Neural cell (in vitro differentiated cells): ENCODE measurements at regions not wholly inside any gene's neighbourhood (a gene's known extent, or its start where the extent isn't known, plus 50 kb on each side); places are given as distances from the start of the nearest gene placed in this dataset.

ENCODE experiments used
- H2AFZ ChIP-seq: fragments of 200-600, 300-800 bp; sonication (generic), shearing (Covaris generic); 2 replicates; pipeline ENCODE4 v1.6.0; 2014; ENCODE audit warnings: low read depth, mild to moderate bottlenecking, antibody characterized with exemption, low read length, moderate library complexity
- H3F3A ChIP-seq: fragments of 200-600 bp; shearing (Covaris generic); 2 replicates; pipeline ENCODE4 v1.6.1; 2016; ENCODE audit warnings: mild to moderate bottlenecking, moderate library complexity, mixed read lengths, antibody characterized with exemption, low read length; ENCODE audit not compliant: insufficient read depth, poor library complexity, severe bottlenecking
- H3K27ac ChIP-seq: fragments of 200-600, 300-800 bp; sonication (generic), shearing (Covaris generic); 2 replicates; pipeline ENCODE4 v1.5.1; 2014; ENCODE audit warnings: mild to moderate bottlenecking, low read length, moderate library complexity
- H3K27me3 ChIP-seq: fragments of 300-800, 200-600 bp; sonication (generic), shearing (Covaris generic); 2 replicates; pipeline ENCODE4 v1.6.0; 2014; ENCODE audit warnings: mild to moderate bottlenecking, low read depth, low read length, moderate library complexity; ENCODE audit not compliant: insufficient read depth
- H3K36me3 ChIP-seq: fragments of 300-800, 200-600 bp; sonication (generic), shearing (Covaris generic); 2 replicates; pipeline ENCODE4 v1.5.1; 2014; ENCODE audit warnings: mild to moderate bottlenecking, antibody characterized with exemption, low read length, moderate library complexity; ENCODE audit not compliant: insufficient read depth
- H3K4me2 ChIP-seq: fragments of 300-800, 200-600 bp; sonication (generic), shearing (Covaris generic); 2 replicates; pipeline ENCODE4 v1.6.0; 2014; ENCODE audit warnings: mild to moderate bottlenecking, low read length
- H3K4me3 ChIP-seq: fragments of 300-800, 200-600 bp; sonication (generic), shearing (Covaris generic); 2 replicates; pipeline ENCODE4 v1.5.1; 2014; ENCODE audit warnings: mild to moderate bottlenecking, low read length, moderate library complexity
- H3K79me2 ChIP-seq: fragments of 200-600 bp; shearing (Covaris generic); replicated peaks from 2 replicates; pipeline ENCODE4 v1.6.0; 2014; ENCODE audit warnings: mild to moderate bottlenecking, low read length, moderate library complexity; ENCODE audit not compliant: insufficient read depth
- H3K9ac ChIP-seq: fragments of 300-800, 200-600 bp; sonication (generic), shearing (Covaris generic); 2 replicates; pipeline ENCODE4 v1.6.1; 2016; ENCODE audit warnings: mild to moderate bottlenecking, low read length, mixed read lengths
- H3K9me2 ChIP-seq: fragments of 200-600 bp; shearing (Covaris generic); 2 replicates; pipeline ENCODE4 v1.6.1; 2016; ENCODE audit warnings: mild to moderate bottlenecking, low read length, mixed read lengths; ENCODE audit not compliant: insufficient read depth
- H3K9me3 ChIP-seq: fragments of 200-600, 300-800 bp; sonication (generic), shearing (Covaris generic); 2 replicates; pipeline ENCODE4 v1.6.1; 2016; ENCODE audit warnings: mild to moderate bottlenecking, mixed run types, low read length, moderate library complexity, mixed read lengths
- H4K20me1 ChIP-seq: fragments of 200-600 bp; shearing (Covaris generic); 2 replicates; pipeline ENCODE4 v1.6.1; 2016; ENCODE audit warnings: mild to moderate bottlenecking, mixed run types; ENCODE audit not compliant: insufficient read depth
- CTCF ChIP-seq: fragments of 450-650 bp; IDR thresholded peaks from 2 replicates; pipeline ENCODE4 v1.5.1; 2014; ENCODE audit warnings: antibody characterized with exemption, mild to moderate bottlenecking, moderate library complexity; ENCODE audit not compliant: poor library complexity, severe bottlenecking
- EP300 ChIP-seq: fragments of 450-650 bp; conservative IDR thresholded peaks from 2 replicates; pipeline ENCODE4 v1.6.1; 2014; ENCODE audit warnings: antibody characterized with exemption, mild to moderate bottlenecking, moderate library complexity; ENCODE audit not compliant: poor library complexity, severe bottlenecking
- EZH2 ChIP-seq: fragments of 200-600, 300-800 bp; shearing (Covaris generic), sonication (generic); IDR thresholded peaks from 2 replicates; pipeline ENCODE4 v1.6.1; 2014; ENCODE audit warnings: antibody characterized with exemption, low read length, borderline replicate concordance, mild to moderate bottlenecking; ENCODE audit not compliant: insufficient read depth, poor library complexity, severe bottlenecking
- MXI1 ChIP-seq: fragments of 450-650 bp; conservative IDR thresholded peaks from 2 replicates; pipeline ENCODE4 v1.6.1; 2014; ENCODE audit warnings: antibody characterized with exemption, mild to moderate bottlenecking; ENCODE audit not compliant: poor library complexity, severe bottlenecking
- POLR2AphosphoS5 ChIP-seq: IDR thresholded peaks from 2 replicates; pipeline ENCODE4 v1.6.1; 2012
- RAD21 ChIP-seq: fragments of 450-650 bp; conservative IDR thresholded peaks from 2 replicates; pipeline ENCODE4 v1.6.1; 2014; ENCODE audit warnings: antibody characterized with exemption, mild to moderate bottlenecking, moderate library complexity
- SMC3 ChIP-seq: fragments of 450-650 bp; conservative IDR thresholded peaks from 2 replicates; pipeline ENCODE4 v1.6.1; 2014; ENCODE audit warnings: antibody characterized with exemption, mild to moderate bottlenecking, moderate library complexity; ENCODE audit not compliant: poor library complexity
- TAF1 ChIP-seq: IDR thresholded peaks from 2 replicates; pipeline ENCODE4 v1.6.1; 2012; ENCODE audit warnings: low read depth
- TF ChIP-seq, protein P1 (sequence below): IDR thresholded peaks from 2 replicates; pipeline ENCODE4 v1.6.1; 2012; ENCODE audit warnings: borderline replicate concordance

- no peak overlapping the region for H3K27ac ChIP-seq
- H3K9me2 ChIP-seq: no peaks in the 10 kb centered on the region
- no peak overlapping the region for H2AFZ ChIP-seq
- no peaks in the 10 kb centered on the region for H4K20me1 ChIP-seq
- H3F3A ChIP-seq: no peaks in the 10 kb centered on the region
- H3K9me3 ChIP-seq: no peaks in the 10 kb centered on the region
- TF ChIP-seq SMC3 (no peak), MXI1 (no peak), EP300 (no peak), TAF1 (no peak), POLR2AphosphoS5 (no peak), CTCF (no peak), EZH2 (no peak), RAD21 (no peak)
- TF ChIP-seq, protein P1, sequence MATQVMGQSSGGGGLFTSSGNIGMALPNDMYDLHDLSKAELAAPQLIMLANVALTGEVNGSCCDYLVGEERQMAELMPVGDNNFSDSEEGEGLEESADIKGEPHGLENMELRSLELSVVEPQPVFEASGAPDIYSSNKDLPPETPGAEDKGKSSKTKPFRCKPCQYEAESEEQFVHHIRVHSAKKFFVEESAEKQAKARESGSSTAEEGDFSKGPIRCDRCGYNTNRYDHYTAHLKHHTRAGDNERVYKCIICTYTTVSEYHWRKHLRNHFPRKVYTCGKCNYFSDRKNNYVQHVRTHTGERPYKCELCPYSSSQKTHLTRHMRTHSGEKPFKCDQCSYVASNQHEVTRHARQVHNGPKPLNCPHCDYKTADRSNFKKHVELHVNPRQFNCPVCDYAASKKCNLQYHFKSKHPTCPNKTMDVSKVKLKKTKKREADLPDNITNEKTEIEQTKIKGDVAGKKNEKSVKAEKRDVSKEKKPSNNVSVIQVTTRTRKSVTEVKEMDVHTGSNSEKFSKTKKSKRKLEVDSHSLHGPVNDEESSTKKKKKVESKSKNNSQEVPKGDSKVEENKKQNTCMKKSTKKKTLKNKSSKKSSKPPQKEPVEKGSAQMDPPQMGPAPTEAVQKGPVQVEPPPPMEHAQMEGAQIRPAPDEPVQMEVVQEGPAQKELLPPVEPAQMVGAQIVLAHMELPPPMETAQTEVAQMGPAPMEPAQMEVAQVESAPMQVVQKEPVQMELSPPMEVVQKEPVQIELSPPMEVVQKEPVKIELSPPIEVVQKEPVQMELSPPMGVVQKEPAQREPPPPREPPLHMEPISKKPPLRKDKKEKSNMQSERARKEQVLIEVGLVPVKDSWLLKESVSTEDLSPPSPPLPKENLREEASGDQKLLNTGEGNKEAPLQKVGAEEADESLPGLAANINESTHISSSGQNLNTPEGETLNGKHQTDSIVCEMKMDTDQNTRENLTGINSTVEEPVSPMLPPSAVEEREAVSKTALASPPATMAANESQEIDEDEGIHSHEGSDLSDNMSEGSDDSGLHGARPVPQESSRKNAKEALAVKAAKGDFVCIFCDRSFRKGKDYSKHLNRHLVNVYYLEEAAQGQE: no peak
- H3K36me3 ChIP-seq: no peaks in the 10 kb centered on the region
- H3K79me2 ChIP-seq: no peaks in the 10 kb centered on the region
- H3K27me3 ChIP-seq: no peaks in the 10 kb centered on the region
- H3K4me2 ChIP-seq: no peak overlapping the region
- H3K4me3 ChIP-seq: no peak overlapping the region
- H3K9ac ChIP-seq: no peak overlapping the region
Measured at GRCh38 chr13:68676513-68677115, 1431.0 kb upstream of the ATXN8OS start.

- Histone ChIP-seq H3K9ac (no peak overlapping the region), H3K27me3 (no peaks in the 10 kb centered on the region), H2AFZ (no peak overlapping the region), H3K79me2 (no peaks in the 10 kb centered on the region), H3K36me3 (no peaks in the 10 kb centered on the region), H3K4me3 (no peak overlapping the region), H3K9me3 (no peaks in the 10 kb centered on the region), H3K27ac (no peak overlapping the region), H3K9me2 (no peaks in the 10 kb centered on the region), H3K4me2 (no peak overlapping the region), H3F3A (no peaks in the 10 kb centered on the region), H4K20me1 (no peaks in the 10 kb centered on the region)
- no peak for TF ChIP-seq EZH2
- no peak for TF ChIP-seq EP300
- TF ChIP-seq POLR2AphosphoS5: no peak
- no peak for TF ChIP-seq RAD21
- TF ChIP-seq TAF1: no peak
- TF ChIP-seq MXI1: no peak
- TF ChIP-seq SMC3: no peak
Measured at GRCh38 chr13:68675209-68675608, 1432.4 kb upstream of the ATXN8OS start.
